Ovary (tissue), 7 donors: ENCODE measurements at regions not wholly inside any gene's neighbourhood (a gene's known extent, or its start where the extent isn't known, plus 50 kb on each side); places are given as distances from the start of the nearest gene placed in this dataset.
A peak's percentile ranks its signal among the peaks of the same experiment; 100 is the strongest.

Experiments
- DNase-seq, 5 donors: peaks; one replicate each; pipeline ENCODE4 v3.0.0-alpha.2; 2019 to 2020
- H3K27ac ChIP-seq, 2 donors: fragments of 200-600 bp; one replicate each; pipeline versions ENCODE4 v1.5.1 to v1.8.0; 2019 to 2022
- H3K27me3 ChIP-seq: fragments of 200-600 bp; one replicate; pipeline ENCODE4 v1.8.0; 2022
- H3K36me3 ChIP-seq: fragments of 200-600 bp; sonication (generic); one replicate; pipeline ENCODE4 v1.5.1; 2019
- H3K4me1 ChIP-seq: one replicate; pipeline ENCODE4 v1.8.1; 2013; ENCODE audit warnings: mild to moderate bottlenecking, moderate library complexity; ENCODE audit not compliant: insufficient read depth
- H3K4me3 ChIP-seq: fragments of 200-600 bp; sonication (generic); one replicate; pipeline ENCODE4 v1.5.1; 2017
- H3K9me3 ChIP-seq, 2 donors: fragments of 200-600 bp in 1 of 2; sonication (generic) in 1 of 2; one replicate each; pipeline versions ENCODE4 v1.5.1 to v1.8.1; 2013 to 2019; ENCODE audit warnings: mild to moderate bottlenecking in 1 of 2, moderate library complexity in 1 of 2
- EP300 ChIP-seq: sonication (generic); formaldehyde crosslinking; IDR thresholded peaks from one replicate; pipeline ENCODE4 v1.6.1; 2017; ENCODE audit warnings: antibody characterized with exemption
- POLR2A ChIP-seq: fragments of 450-650 bp; IDR thresholded peaks from one replicate; pipeline ENCODE4 v1.6.1; 2017; ENCODE audit warnings: antibody characterized with exemption, mild to moderate bottlenecking, moderate library complexity
- WGBS, 3 donors: extraction: QIAGEN DNeasy Blood & Tissue Kit in 1 of 3; methylation state at CpG; one replicate each; pipeline versions ENCODE4 v1.1.5 to v1.1.7; 2013 to 2017; 5-methylcytosine and 5-hydroxymethylcytosine counted together
- intact Hi-C, 4 donors: fragments of 100-400 bp; cut with DNase I; formaldehyde crosslinking; loops; one replicate each; pipeline versions ENCODE4 v1.11.0 to v1.15.1; 2022 to 2023
- TF ChIP-seq, protein P1 (sequence below), 3 donors: fragments of 450-650 bp in 2 of 3; fragments of 200-600 bp in 1 of 3; IDR thresholded peaks; one replicate each; pipeline versions ENCODE4 v1.5.1 to v1.8.0; 2016 to 2022; ENCODE audit warnings: antibody characterized with exemption in 3 of 3, mild to moderate bottlenecking in 1 of 3
- donor health status: DM: no; HTN: no; CAD: no; lungs with moderate emphysema.
- donor health status: DM: no; HTN: no; CAD: no.
- donor health status: Bipolar disorder and iron deficiency.
- donor health status: DM: no; HTN: no; CAD: no.
- donor health status: DM: yes; HTN: yes; CAD: no.

DNA sequence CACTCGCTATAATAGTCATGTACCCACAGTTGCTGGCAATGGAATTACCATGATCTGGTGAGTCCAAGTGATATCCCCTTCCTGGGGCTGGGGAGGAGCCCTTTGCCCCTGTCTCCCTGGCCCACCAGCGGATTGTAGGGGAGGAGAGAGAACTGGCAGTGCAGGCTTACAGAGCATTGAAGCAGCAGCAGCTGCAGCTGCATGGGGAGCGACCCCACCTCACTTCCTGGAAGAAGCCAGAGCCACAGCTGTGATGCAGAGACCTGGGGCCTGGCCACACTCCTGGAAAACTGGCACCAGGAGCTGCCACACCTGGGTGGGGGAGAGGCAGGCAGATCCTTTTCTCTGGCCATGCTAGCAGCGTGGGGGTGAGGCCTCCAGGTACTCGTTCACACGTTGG, 300.1 kb upstream of the PROK2 start:
- H3K4me1 ChIP-seq: no peaks in the 10 kb centered on the region
- H3K27me3 ChIP-seq: no peaks in the 10 kb centered on the region
- H3K27ac ChIP-seq: no peak overlapping the region
- DNase-seq: no peak
- no peak for TF ChIP-seq EP300
- no peak for TF ChIP-seq POLR2A
- TF ChIP-seq, protein P1, sequence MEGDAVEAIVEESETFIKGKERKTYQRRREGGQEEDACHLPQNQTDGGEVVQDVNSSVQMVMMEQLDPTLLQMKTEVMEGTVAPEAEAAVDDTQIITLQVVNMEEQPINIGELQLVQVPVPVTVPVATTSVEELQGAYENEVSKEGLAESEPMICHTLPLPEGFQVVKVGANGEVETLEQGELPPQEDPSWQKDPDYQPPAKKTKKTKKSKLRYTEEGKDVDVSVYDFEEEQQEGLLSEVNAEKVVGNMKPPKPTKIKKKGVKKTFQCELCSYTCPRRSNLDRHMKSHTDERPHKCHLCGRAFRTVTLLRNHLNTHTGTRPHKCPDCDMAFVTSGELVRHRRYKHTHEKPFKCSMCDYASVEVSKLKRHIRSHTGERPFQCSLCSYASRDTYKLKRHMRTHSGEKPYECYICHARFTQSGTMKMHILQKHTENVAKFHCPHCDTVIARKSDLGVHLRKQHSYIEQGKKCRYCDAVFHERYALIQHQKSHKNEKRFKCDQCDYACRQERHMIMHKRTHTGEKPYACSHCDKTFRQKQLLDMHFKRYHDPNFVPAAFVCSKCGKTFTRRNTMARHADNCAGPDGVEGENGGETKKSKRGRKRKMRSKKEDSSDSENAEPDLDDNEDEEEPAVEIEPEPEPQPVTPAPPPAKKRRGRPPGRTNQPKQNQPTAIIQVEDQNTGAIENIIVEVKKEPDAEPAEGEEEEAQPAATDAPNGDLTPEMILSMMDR (IDR thresholded peaks at IDR 0.05): no peak
- intact Hi-C loops: no loop called here
- no peaks in the 10 kb centered on the region for H3K9me3 ChIP-seq
- H3K4me3 ChIP-seq: no peak overlapping the region
- no peaks in the 10 kb centered on the region for H3K36me3 ChIP-seq
- WGBS, 3 donors: 95 to 97% (median 96%) methylated on average over 6 of the region's 6 CpGs

DNA sequence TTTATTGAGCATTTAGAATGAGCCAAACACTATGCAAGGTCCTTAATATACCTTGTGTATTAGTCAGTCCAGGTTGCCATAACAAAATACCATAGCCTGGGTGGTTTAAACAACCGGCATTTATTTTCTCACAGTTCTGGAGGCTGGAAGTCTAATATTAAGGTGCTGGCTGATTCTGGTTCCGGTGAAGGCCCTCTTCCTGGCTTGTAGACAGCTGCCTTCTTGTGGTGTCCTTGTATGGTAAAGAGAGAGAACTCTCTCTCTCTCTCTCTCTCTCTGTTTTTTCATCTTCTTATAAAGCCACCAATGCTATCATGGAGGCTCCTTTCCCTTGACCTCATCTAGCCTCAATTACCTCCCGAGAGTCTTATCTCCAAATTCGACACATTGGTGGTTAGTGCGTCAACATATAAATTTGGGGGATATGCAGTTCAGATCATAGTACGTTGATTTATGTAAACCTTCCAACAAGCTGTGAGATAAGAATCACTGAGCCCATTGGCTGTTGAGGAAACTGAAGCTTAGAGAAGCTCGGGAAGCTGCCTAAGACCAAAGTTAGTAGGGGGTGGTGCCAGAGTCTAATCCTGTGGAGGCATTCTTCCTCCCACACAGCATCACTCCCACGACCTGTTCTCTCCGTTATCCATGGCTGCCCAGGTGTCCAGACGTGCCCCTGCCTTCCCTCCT, 298.0 kb upstream of the PROK2 start:
- no peak for TF ChIP-seq POLR2A
- TF ChIP-seq, protein P1 (IDR thresholded peaks at IDR 0.05): no peak
- no peak for TF ChIP-seq EP300
- DNase-seq: no peak
- H3K4me3 ChIP-seq: no peak overlapping the region
- H3K27ac ChIP-seq: no peak overlapping the region
- no peaks in the 10 kb centered on the region for H3K4me1 ChIP-seq
- intact Hi-C loops: no loop called here
- 65 to 76% (median 67%) methylated on average over 10 of the region's 10 CpGs for WGBS, 3 donors
- H3K27me3 ChIP-seq: no peaks in the 10 kb centered on the region
- no peaks in the 10 kb centered on the region for H3K36me3 ChIP-seq
- no peaks in the 10 kb centered on the region for H3K9me3 ChIP-seq

DNA sequence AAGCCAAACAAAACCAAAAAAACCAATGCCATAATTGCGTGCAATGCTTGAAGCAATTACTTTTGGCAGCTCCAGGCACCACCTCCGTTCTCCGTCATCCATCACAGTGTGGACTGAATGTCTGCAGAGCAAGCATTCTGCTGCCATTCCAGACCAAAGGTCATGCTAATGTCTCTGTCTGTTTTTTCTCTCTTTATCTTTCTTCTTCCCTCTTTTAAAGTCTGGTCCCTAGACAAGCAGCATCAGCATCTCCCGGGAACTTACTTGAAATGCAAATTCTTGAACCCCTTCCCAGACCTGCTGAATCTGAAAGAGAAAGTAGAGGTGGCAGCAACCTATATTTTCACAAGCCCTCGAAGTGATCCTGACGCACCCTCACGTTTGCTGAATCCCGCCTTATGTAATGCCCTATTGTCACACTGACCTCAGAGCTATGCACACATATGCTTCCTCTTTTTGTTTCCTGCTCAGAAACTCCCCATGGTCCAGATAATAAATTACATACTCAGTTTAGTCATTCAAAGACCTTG, 297.3 kb upstream of the PROK2 start:
- Histone ChIP-seq H3K36me3 (no peaks in the 10 kb centered on the region), H3K9me3 (no peaks in the 10 kb centered on the region), H3K27me3 (no peaks in the 10 kb centered on the region), H3K4me1 (no peaks in the 10 kb centered on the region), H3K27ac (no peak overlapping the region), H3K4me3 (no peak overlapping the region)
- TF ChIP-seq EP300: peak; percentile 41
- TF ChIP-seq, protein P1 (IDR thresholded peaks at IDR 0.05): no peak
- intact Hi-C loops: no loop called here
- WGBS, 3 donors: 32 to 37% (median 33%) methylated on average over 8 of the region's 8 CpGs
- no peak for DNase-seq

DNA sequence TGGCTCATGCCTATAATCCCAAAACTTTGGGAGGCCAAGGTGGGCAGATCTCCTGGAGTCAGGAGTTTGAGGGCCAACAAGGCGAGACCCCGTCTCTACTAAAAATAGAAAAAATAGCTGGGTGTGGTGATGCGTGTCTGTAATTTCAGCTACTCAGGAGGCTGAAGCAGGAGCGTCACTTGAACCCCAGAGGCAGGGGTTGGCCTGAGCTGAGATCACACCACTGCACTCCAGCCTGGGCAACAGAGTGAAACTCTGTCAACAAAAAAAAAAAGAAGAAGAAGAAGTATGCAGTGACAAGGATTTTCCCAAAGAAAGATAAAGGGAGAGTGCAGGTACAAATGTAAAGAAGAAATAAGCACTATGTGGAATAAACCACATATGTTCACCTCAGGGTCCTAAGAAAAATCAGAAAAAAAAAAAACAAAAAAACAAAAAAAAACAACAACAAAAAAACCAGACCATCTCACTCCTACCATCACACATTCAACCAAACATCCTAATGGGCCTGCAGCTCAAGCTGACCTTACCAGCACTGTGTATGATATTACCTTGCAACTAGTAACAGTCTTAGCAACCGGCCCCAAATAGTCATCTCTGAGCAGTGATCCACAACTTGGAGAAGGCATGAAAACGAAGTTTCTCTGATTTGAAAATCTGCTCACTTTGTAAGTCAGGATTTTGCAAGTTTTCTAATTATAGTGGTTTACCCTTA, 296.7 kb upstream of the PROK2 start:
- Histone ChIP-seq H3K9me3 (no peaks in the 10 kb centered on the region), H3K4me1 (no peaks in the 10 kb centered on the region), H3K4me3 (no peak overlapping the region), H3K36me3 (no peaks in the 10 kb centered on the region), H3K27ac (no peak overlapping the region), H3K27me3 (no peaks in the 10 kb centered on the region)
- no peak for DNase-seq
- 78 to 84% (median 82%) methylated on average over 6 of the region's 6 CpGs for whole genome bisulfite sequencing, 3 donors
- TF ChIP-seq POLR2A: no peak
- TF ChIP-seq EP300: no peak
- TF ChIP-seq, protein P1 (IDR thresholded peaks at IDR 0.05): no peak
- intact Hi-C loops: no loop called here
